T47D (cell line): ENCODE measurements at regions not wholly inside any gene's neighbourhood (a gene's known extent, or its start where the extent isn't known, plus 50 kb on each side); places are given as distances from the start of the nearest gene placed in this dataset.

Experiments
- DNase-seq, 2 experiments: peaks; one replicate each; pipeline versions ENCODE4 v3.0.0 to v3.0.0-alpha.2; 2011 to 2012; ENCODE audit warnings: low read depth in 1 of 2, low spot score in 1 of 2
- JUND ChIP-seq: IDR thresholded peaks from 2 replicates; pipeline ENCODE4 v1.6.1; 2012; ENCODE audit warnings: low read depth
- in situ Hi-C: cut with HindIII; loops from 2 replicates; pipeline ENCODE4 v1.10.0; 2016; ENCODE audit warnings: low sequenced_read_pairs, low pct_unique_long_range_greater_than_20kb

GRCh38 chr5:130260481-130260880 lies 356.2 kb downstream of the CHSY3 start:
- no peak for TF ChIP-seq JUND
- no peak for DNase-seq
- in situ Hi-C loops: no loop called here

DNA sequence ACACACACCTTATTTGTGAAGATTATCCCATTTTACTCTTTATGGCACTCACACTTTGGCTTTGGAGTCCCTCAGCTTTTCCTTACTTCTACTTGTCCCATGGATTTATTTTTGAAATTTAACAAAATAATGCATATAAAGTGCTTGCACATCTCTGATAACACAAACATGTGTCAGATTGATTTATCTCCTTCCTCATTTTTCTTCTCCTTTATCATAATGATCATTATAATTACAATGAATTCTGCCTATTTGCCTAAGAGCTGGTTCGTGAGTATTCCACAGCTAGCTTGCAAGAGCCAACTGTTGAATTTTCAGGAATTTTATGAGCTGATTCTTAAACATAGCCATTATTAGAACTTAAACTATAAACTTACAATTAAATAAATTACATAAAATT lies 347.7 kb downstream of the CHSY3 start:
- no peak for DNase-seq
- in situ Hi-C loops: no loop called here
- no peak for TF ChIP-seq JUND

- TF ChIP-seq JUND: no peak
- in situ Hi-C loops: no loop called here
- DNase-seq: no peak
Measured at GRCh38 chr5:130243641-130244040, 339.4 kb downstream of the CHSY3 start.

- no peak for TF ChIP-seq JUND
- no peak for DNase-seq
- in situ Hi-C loops: no loop called here
Measured at GRCh38 chr5:130237721-130238120, 333.5 kb downstream of the CHSY3 start.
